Body of pancreas (tissue), 4 donors: ENCODE measurements at regions not wholly inside any gene's neighbourhood (a gene's known extent, or its start where the extent isn't known, plus 50 kb on each side); places are given as distances from the start of the nearest gene placed in this dataset.

Experiments
- POLR2A ChIP-seq, 3 donors: fragments of 450-650 bp; IDR thresholded peaks; one replicate each; pipeline ENCODE4 v1.6.1; 2016; ENCODE audit warnings: antibody characterized with exemption in 3 of 3, mild to moderate bottlenecking in 2 of 3
- TF ChIP-seq, protein P1 (sequence below), 7 experiments: fragments of 450-650 bp in 4 of 7; fragments of 200-600 bp in 3 of 7; sonication (generic) in 3 of 7; IDR thresholded peaks; one replicate each; pipeline ENCODE4 v1.5.1; 2016 to 2019; ENCODE audit warnings: antibody characterized with exemption in 7 of 7

DNA sequence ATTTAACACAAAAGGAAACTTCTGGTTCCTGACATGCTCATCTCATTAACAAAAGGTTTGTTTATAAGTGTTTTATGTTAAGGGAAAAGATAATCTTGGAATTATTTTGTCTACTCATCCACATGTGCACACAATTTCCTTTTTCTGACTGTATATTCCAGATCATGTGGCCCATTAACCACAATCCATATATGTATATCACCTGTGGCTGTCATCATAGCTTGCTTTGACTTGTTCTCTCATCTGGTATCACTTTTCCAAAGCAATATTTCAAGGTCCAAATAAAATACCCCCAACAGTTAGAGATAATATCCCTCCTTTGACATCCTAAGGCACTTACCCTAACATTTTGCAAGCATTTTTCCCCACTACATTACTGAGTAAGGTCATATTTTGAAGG lies 856.1 kb downstream of the CDH11 start:
- TF ChIP-seq POLR2A (IDR thresholded peaks at IDR 0.05) = no peak
- TF ChIP-seq, protein P1, sequence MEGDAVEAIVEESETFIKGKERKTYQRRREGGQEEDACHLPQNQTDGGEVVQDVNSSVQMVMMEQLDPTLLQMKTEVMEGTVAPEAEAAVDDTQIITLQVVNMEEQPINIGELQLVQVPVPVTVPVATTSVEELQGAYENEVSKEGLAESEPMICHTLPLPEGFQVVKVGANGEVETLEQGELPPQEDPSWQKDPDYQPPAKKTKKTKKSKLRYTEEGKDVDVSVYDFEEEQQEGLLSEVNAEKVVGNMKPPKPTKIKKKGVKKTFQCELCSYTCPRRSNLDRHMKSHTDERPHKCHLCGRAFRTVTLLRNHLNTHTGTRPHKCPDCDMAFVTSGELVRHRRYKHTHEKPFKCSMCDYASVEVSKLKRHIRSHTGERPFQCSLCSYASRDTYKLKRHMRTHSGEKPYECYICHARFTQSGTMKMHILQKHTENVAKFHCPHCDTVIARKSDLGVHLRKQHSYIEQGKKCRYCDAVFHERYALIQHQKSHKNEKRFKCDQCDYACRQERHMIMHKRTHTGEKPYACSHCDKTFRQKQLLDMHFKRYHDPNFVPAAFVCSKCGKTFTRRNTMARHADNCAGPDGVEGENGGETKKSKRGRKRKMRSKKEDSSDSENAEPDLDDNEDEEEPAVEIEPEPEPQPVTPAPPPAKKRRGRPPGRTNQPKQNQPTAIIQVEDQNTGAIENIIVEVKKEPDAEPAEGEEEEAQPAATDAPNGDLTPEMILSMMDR (IDR thresholded peaks at IDR 0.05) = no peak
